OCI-M1 (cell line): ENCODE measurements at regions not wholly inside any gene's neighbourhood (a gene's known extent, or its start where the extent isn't known, plus 50 kb on each side); places are given as distances from the start of the nearest gene placed in this dataset.
A peak's percentile ranks its signal among the peaks of the same experiment; 100 is the strongest.
"Not testable (repeated sequence)": the region's sequence is repeated elsewhere in the genome, so short reads cannot be mapped to it uniquely, and the experiment has no call there.

Experiments
- DNase-seq: peaks from one replicate; lab custom pipeline; 2025; lab: John Stamatoyannopoulos, UW

DNA sequence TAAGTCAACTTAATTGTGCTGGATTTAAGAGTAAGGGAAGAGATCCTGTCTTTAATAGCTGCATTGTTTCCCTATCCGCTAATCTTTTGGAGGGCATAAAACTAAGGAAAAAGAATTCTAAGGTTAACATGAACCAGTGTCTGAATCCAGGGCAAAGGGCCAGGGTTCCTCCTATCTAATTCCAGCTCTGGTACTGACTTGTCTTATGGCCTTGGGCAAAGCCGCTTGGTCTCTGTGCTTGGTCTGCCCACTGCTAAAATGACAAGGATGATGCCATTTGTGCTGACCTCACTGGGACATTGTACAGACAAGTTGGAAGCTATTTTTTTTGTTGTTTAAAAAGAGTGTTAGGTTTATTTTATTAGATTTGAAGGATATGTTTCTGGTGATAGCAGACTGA, 334.7 kb upstream of the PIK3R1 start:
- no peak for DNase-seq

DNA sequence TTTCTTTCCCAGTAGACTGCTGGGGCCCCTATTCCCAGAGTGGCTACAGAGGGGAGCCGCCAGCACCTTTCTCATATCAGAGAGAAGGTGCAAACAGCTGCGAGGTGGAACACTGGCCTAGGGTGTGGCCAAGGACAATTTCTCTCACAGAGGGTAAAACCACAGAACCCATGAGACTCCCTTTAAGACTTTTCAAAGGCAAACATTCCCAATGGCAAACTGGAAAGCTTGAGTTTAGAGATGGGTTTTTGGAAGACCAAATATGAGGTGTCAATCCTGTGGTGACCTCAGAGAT, 335.1 kb upstream of the PIK3R1 start:
- DNase-seq, result no peak

DNA sequence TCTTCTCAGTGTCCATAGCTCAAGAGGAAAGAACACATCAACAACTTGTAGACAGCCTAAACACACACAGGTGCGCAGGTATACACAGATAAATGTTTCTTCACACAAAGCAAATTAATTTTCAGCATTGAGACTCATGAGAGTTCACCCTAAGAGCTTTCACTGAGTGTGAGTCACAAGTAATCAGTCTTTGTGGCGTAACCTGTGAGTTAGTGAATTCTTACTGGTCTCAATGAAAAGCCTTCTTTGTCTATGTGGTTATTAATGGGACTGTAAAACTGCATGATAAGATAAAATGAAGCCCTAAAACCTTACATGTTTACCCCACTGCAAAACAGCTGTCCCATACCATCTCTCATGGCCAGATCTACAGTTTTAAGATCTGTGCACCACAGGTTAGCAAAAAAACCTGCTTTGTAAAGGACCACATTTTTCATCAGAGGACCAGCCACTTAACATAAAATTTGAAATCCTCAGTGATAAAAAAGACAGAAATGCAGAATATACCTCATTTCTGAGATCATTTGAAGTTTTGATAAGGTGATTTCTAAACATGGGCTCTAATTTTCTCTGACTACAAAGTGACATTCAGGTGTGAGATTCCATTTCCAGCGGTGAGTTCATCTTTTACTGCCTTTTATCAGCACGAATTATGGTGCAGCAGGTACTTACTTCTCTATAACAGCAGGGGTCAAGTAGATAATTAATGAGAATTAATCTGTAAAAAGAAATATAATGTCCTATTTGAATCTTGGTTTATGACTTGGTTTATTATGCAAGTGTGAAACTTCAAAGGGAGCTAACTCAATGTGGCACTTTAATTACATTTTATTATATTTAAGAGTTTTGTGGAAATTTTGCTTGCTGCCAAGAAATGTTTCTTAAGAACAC, 335.7 kb upstream of the PIK3R1 start:
- no peak for DNase-seq

DNA sequence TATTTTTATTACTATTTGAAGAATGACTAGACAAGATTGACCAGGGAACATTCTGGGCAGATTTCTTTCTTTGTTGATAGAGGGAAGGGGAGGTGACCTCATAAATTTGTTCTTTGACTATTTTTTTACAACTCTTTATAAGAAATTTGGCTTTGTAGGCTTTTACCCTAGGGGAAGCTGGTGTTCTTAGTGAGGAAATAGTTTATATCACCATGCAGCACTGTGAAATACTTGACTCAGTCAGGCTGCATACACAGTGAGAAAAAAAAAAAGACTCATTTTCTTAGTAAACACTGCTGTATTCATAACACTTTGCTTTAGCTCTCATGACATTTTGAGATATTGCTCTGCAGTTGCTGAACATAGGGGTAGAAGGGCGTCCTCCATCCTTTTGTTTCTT, 336.6 kb upstream of the PIK3R1 start:
- no peak for DNase-seq

DNA sequence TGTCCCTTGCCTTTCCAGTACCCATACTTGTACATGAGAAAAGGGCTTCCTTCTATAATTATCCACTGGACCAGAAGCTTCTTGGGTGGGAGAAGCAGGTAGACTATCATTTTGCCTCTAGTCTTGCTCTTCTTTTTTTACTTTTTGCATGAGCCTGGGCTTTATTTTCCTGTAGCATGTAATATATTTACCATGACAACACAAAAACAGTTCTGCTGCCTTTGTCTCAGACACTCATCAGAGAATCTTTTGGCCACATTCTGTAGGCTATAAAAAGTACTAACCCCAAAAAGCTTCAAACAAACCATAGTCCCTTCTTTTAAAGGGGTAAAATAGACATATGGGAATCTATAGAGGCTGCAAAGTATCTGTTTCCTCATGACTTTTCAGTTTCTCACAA, 339.2 kb upstream of the PIK3R1 start:
- no peak for DNase-seq

DNA sequence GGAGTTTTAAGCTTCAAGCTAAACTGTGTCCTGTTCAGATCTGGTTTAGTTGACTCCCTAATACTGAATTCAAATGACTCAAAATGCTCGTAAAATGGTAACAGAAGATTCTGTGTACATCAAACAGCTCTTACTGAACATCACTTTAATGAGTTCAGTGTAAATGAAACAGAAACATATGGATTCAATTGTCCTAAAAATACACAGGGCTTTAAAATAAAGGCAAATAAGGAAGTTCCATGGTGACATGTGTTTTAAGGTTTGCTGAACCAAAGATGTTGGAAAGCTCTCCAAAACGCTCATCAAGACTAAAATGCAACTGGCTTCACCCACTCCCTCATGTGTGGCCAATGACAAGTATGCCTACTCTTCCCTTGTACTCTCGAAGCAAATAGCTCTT, 340.0 kb upstream of the PIK3R1 start:
- DNase-seq, result no peak

DNA sequence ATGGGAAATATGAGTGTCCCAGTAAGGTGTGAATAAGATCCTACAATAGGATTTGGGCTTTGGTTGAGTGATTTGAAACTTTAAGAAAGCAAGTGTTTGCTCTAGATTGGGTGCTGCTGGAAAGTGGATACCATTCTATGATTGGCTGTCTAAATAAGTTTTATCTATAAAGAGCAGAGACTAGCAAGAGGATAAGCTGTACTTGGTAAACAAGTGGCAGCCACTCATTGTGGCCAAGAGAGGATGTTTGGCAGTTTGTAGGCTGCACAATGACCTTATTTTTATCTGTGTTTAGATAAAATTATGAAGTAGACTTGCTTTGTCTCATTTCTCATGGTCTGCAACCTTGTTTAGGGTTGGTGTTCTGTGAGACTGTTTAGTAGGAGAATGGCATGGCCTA, 341.6 kb upstream of the PIK3R1 start:
- DNase-seq, result peak; percentile 41

DNA sequence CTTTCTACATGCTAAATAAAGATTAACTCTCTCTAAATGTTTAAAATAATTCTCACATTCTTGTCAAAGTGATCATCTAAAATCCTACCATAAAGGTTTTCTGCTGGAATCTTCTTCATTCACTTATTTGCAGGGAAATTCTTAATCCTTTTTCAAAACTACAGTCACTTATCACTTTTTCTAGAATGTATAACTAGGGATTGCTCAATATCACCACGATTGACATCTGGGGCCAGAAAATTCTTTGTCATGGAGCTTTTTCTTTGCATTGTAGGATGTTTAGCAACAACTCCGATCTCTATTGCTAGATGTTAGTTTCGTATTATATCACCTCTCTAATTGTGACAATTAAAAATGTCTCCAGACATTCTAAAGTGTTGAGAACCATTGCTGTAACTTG, 344.9 kb upstream of the PIK3R1 start:
- no peak for DNase-seq

DNA sequence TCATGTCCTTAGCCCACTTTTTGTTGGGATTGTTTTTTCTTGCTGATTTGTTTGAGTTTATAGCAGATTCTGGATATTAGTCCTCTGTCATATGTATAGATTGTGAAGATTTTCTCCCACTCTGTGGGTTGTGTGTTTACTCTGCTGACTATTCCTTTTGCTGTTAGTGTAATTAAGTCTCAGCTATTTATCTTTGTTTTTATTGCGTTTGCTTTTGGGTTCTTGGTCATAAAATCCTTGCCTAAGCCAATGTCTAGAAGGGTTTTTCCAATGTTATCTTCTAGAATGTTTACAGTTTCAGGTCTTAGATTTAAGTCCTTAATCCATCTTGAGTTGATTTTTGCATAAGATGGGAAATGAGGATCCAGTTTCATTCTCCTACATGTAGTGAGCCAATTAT, 351.2 kb upstream of the PIK3R1 start:
- DNase-seq, result not testable (repeated sequence)

DNA sequence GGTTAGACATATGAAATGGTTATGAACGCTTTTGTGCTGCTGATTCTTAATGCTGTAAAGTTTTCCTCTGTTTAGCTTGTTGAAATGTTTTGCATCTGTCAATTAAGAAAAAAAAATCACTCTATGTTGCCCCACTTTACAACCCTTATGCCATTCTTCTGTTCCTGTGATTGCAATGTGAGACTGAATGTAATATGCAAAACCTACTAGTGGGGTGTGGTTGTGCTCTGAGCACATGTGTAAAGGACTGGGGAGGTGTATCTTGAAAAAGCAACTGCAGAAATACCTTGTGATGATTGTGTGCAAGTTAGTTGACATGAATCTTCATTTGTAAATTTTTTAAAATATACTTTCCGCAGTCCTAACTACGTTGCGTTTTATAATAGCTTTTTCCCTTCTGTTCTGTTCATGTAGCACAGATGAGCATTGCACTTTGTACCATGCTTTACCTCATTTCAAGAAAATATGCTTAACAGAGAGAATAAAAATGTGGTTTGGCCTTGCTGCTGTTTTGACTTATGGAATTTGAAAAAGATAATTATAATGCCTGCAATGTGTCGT, 357.0 kb upstream of the PIK3R1 start:
- no peak for DNase-seq

DNA sequence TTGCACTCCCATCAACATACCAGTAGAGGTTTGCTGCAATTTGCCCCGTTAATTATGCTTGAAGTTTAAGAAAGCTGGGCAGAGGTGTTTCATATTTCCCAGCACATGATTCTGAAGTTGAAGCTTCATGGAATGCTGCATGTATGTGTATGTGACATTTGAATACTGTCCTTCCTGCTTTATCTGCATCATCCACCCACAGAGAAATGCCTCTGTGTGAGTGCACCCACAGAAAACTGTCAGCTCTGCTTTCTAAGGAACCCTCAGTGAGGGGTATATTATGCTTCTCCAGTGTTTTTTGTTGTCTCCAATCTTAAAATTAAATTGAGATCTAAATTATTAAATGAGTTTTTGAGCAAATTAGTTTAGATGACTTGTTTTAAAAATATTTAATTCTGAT, 358.1 kb upstream of the PIK3R1 start:
- DNase-seq, result no peak

DNA sequence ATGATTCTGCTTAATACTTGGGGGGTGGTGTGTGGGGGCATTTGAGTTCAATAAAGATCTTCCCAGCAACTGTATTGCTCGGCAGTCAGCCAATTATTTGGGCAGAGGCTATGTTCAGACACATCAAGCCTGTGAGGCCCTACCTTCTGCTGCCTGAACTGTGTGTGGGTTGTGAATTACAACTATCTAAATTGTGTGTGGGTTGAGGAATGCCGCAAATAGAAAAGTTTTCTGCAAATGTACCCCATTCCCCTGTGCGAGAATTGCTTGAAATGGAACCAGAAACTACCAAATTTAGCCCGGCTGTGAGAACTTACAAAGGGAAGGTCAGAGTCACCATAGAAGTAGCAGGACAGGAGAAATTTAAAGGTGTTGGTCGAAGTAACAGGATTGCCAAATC, 360.0 kb upstream of the PIK3R1 start:
- DNase-seq, result no peak

DNA sequence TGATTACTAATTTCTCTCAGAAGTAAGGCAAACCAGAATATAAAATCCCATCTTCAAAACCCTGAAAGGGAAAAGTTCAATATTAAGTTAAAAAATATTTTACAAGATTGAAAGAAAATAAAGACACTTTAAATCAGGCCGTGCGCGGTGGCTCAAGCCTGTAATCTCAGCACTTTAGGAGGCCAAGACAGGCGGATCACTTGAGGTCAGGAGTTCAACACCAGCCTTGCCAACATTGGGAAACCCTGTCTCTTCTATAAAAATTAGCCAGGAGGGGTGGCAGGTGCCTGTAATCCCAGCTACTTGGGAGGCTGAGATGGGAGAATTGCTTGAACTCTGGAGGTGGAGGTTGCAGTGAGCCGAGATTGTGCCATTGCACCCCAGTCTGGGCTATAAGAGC, 364.6 kb upstream of the PIK3R1 start:
- DNase-seq, result not testable (repeated sequence)

DNA sequence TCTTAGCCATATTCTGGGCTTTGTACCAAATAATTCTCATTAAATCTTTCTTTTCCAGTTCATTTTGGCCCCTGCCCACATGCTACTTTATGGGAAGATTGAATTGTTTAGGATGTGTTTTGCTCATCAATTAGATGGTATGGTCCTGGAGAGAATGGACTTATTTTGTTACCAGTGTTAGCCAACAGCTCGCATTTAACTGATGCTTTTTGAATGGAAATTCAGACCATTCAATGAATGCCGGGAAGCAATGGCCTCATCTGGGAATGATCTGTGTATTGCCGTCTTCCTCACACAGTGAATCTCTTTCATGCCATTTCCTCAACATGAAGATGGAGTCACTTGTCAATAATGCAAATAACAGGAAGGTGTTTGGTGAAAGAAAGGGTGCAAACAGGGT, 370.6 kb upstream of the PIK3R1 start:
- DNase-seq, result no peak

DNA sequence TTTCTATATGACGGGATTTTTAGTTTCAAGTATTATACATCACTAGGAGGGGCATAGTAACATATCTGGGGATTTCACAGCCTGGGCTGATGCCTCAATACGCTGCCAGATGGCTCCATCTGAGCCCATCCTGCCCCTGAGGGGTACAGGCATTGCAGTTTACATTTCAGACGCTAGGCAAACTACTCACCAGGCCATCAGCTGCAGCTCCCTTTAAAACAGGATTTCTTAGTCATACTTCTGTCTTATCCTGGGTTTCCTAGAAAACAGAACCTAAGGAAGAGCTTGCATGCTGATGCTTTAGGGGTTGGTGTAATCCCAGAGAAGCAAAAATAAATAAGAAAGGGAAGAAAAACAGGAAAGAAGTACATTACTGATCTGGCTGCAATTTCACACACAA, 372.8 kb upstream of the PIK3R1 start:
- DNase-seq, result no peak

DNA sequence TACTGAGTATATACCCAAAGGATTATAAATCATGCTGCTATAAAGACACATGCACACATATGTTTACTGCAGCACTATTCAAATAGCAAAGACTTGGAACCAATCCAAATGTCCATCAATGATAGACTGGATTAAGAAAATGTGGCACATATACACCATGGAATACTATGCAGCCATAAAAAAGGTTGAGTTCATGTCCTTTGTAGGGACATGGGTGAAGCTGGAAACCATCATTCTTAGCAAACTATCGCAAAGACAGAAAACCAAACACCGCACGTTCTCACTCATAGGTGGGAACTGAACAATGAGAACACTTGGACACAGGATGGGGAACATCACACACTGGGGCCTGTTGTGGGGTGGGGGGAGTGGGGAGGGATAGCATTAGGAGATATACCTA, 378.3 kb upstream of the PIK3R1 start:
- DNase-seq, result not testable (repeated sequence)

DNA sequence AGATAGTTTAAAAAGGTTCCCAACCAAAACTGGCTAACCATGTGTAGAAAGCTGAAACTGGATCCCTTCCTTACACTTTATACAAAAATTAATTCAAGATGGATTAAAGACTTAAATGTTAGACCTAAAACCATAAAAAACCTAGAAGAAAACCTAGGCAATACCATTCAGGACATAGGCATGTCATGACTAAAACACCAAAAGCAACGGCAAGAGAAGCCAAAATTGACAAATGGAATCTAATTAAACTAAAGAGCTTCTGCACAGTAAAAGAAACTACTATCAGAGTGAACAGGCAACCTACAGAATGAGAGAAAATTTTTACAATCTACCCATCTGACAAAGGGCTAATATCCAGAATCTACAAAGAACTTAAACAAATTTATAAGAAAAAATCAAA, 379.1 kb upstream of the PIK3R1 start:
- DNase-seq, result not testable (repeated sequence)

DNA sequence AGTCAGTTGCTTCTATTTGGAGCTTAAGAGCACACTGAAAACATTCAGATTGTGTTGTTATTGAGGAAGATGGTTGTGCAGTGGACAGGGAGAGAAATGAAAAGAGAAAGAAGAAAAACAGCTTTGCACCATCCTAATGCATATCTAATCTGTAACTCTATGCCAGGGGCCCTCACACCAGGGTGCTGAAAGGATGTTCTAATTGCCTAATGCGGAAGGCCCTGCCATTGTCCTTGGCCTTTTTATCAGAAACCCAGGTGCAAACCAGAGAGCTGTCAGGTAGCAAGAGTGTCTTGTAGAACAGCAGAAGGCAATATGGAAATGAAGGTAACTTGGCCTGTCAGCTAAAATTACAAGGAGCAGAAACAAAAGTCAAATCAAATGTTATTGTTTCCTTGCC, 384.5 kb upstream of the PIK3R1 start:
- DNase-seq, result no peak

DNA sequence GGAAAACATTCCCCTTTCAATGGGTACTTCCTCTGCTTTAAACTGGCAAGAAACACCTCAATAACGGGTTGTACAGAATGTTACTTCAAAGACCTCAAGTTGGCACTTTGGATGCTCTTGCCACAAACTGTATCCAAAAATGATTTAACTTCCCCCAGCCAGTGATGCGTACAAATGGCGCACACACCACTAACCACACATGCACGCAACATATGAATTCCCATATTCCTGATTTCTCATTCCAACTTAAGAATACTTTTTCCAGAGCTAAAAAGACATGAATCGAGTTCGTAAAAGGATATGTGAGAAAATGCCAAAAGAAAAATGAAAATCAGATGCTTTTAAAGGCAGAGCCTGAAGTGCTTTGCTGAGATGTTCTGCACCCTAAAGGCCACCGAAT, 388.0 kb upstream of the PIK3R1 start:
- no peak for DNase-seq

DNA sequence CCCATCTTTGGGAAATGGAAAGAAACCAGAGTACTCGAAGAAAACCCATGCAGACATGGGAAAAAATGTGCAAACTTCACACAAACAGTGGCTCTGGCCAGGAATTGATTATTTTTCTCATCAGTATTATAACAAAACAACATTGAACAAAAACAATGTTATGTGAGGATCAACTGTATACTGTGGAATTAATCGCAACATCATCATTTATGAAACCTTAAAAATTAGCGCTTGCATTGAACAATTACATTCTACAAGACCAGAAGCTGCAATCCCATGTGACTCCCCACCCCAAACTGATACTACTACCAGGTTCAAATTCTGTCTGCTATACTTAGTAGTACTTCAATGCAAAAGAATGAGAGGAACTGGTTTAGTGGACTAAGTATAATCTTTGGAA, 390.7 kb upstream of the PIK3R1 start:
- no peak for DNase-seq

DNA sequence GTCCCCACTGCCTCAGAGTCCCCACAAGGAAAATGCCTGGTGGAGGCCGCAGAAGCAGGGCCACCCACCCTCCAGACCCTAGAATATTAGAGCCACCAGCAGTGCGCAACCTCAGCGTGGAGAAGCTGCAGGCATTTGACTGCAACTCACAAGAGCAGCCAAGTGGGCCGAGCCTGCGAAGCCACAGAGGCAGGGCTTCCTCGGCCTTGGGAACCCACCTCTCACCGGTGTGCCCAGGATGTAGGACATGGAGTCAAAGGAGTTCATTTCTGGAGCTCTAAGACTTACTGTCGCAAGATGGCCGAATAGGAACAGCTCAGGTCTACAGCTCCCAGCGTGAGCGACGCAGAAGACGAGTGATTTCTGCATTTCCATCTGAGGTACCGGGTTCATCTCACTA, 397.9 kb upstream of the PIK3R1 start:
- no peak for DNase-seq

DNA sequence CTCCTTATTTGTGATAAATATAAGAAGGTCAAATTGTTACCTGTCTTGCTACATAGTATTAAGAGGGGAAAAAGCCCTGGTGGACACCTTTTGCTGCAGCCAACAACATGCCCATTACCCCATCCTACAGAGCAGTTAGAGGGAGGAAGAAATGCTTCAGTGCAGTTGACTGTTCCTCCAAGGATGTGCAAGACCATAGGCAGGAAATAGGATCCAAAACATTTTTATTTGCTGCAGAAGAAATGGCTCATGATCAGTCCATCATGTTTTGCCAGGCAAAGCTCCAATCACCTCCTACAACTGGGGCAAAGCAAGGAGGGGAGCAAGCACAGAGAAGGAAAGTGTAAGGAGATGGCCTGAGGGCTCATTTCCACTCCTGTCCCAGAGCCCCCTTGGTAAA, 399.1 kb upstream of the PIK3R1 start:
- DNase-seq, result no peak

DNA sequence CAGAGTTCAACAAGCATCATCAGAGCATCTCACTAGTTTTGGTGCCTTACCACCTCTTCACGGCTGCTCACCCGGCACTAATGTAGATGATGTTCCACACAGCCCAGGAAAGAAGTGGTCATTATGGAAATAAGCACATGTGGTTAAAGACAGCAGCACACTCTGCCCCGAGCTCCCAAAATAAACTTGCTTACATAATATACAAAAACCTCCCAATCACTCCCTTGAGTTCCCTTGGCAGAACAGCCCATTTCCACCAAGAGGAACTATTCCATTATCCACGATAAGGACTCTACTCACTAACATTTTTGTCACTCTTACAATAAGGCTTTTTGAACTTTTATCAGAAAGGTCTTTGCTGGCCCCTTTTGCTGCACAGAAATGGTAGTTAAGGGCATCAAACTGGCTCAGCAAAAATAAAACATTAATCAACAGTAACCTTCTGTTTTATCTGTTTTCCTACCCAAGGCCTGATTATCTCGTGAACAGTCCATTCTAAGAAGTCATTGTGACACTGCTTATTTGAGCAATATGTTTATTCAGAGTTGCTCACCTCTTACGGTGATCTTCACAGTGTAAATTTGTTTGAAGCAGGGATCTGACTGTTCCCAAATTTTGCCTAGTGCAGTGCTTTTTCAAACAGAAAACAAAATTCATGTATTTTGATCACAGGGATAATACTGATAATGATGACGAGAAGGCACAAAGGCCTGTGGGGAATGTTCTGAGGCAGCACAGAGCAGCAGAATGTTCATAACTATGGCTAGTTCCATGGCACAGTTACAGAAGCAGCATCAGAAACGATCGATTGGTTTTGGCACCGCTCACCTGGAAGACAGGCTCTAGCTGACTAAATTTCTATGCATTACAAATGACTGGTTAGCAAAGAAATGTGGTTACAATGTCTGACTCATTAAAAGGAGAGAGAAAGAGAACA, 399.8 kb upstream of the PIK3R1 start:
- DNase-seq, result peak; percentile 78
